Neural cell (in vitro differentiated cells): ENCODE measurements at regions not wholly inside any gene's neighbourhood (a gene's known extent, or its start where the extent isn't known, plus 50 kb on each side); places are given as distances from the start of the nearest gene placed in this dataset.

ENCODE experiments used
- H2AFZ ChIP-seq: fragments of 200-600, 300-800 bp; sonication (generic), shearing (Covaris generic); 2 replicates; pipeline ENCODE4 v1.6.0; 2014; ENCODE audit warnings: low read depth, mild to moderate bottlenecking, antibody characterized with exemption, low read length, moderate library complexity
- H3F3A ChIP-seq: fragments of 200-600 bp; shearing (Covaris generic); 2 replicates; pipeline ENCODE4 v1.6.1; 2016; ENCODE audit warnings: mild to moderate bottlenecking, moderate library complexity, mixed read lengths, antibody characterized with exemption, low read length; ENCODE audit not compliant: insufficient read depth, poor library complexity, severe bottlenecking
- H3K27ac ChIP-seq: fragments of 200-600, 300-800 bp; sonication (generic), shearing (Covaris generic); 2 replicates; pipeline ENCODE4 v1.5.1; 2014; ENCODE audit warnings: mild to moderate bottlenecking, low read length, moderate library complexity
- H3K27me3 ChIP-seq: fragments of 300-800, 200-600 bp; sonication (generic), shearing (Covaris generic); 2 replicates; pipeline ENCODE4 v1.6.0; 2014; ENCODE audit warnings: mild to moderate bottlenecking, low read depth, low read length, moderate library complexity; ENCODE audit not compliant: insufficient read depth
- H3K36me3 ChIP-seq: fragments of 300-800, 200-600 bp; sonication (generic), shearing (Covaris generic); 2 replicates; pipeline ENCODE4 v1.5.1; 2014; ENCODE audit warnings: mild to moderate bottlenecking, antibody characterized with exemption, low read length, moderate library complexity; ENCODE audit not compliant: insufficient read depth
- H3K4me2 ChIP-seq: fragments of 300-800, 200-600 bp; sonication (generic), shearing (Covaris generic); 2 replicates; pipeline ENCODE4 v1.6.0; 2014; ENCODE audit warnings: mild to moderate bottlenecking, low read length
- H3K4me3 ChIP-seq: fragments of 300-800, 200-600 bp; sonication (generic), shearing (Covaris generic); 2 replicates; pipeline ENCODE4 v1.5.1; 2014; ENCODE audit warnings: mild to moderate bottlenecking, low read length, moderate library complexity
- H3K79me2 ChIP-seq: fragments of 200-600 bp; shearing (Covaris generic); replicated peaks from 2 replicates; pipeline ENCODE4 v1.6.0; 2014; ENCODE audit warnings: mild to moderate bottlenecking, low read length, moderate library complexity; ENCODE audit not compliant: insufficient read depth
- H3K9ac ChIP-seq: fragments of 300-800, 200-600 bp; sonication (generic), shearing (Covaris generic); 2 replicates; pipeline ENCODE4 v1.6.1; 2016; ENCODE audit warnings: mild to moderate bottlenecking, low read length, mixed read lengths
- H3K9me2 ChIP-seq: fragments of 200-600 bp; shearing (Covaris generic); 2 replicates; pipeline ENCODE4 v1.6.1; 2016; ENCODE audit warnings: mild to moderate bottlenecking, low read length, mixed read lengths; ENCODE audit not compliant: insufficient read depth
- H3K9me3 ChIP-seq: fragments of 200-600, 300-800 bp; sonication (generic), shearing (Covaris generic); 2 replicates; pipeline ENCODE4 v1.6.1; 2016; ENCODE audit warnings: mild to moderate bottlenecking, mixed run types, low read length, moderate library complexity, mixed read lengths
- H4K20me1 ChIP-seq: fragments of 200-600 bp; shearing (Covaris generic); 2 replicates; pipeline ENCODE4 v1.6.1; 2016; ENCODE audit warnings: mild to moderate bottlenecking, mixed run types; ENCODE audit not compliant: insufficient read depth
- CTCF ChIP-seq: fragments of 450-650 bp; IDR thresholded peaks from 2 replicates; pipeline ENCODE4 v1.5.1; 2014; ENCODE audit warnings: antibody characterized with exemption, mild to moderate bottlenecking, moderate library complexity; ENCODE audit not compliant: poor library complexity, severe bottlenecking
- EP300 ChIP-seq: fragments of 450-650 bp; conservative IDR thresholded peaks from 2 replicates; pipeline ENCODE4 v1.6.1; 2014; ENCODE audit warnings: antibody characterized with exemption, mild to moderate bottlenecking, moderate library complexity; ENCODE audit not compliant: poor library complexity, severe bottlenecking
- EZH2 ChIP-seq: fragments of 200-600, 300-800 bp; shearing (Covaris generic), sonication (generic); IDR thresholded peaks from 2 replicates; pipeline ENCODE4 v1.6.1; 2014; ENCODE audit warnings: antibody characterized with exemption, low read length, borderline replicate concordance, mild to moderate bottlenecking; ENCODE audit not compliant: insufficient read depth, poor library complexity, severe bottlenecking
- MXI1 ChIP-seq: fragments of 450-650 bp; conservative IDR thresholded peaks from 2 replicates; pipeline ENCODE4 v1.6.1; 2014; ENCODE audit warnings: antibody characterized with exemption, mild to moderate bottlenecking; ENCODE audit not compliant: poor library complexity, severe bottlenecking
- POLR2AphosphoS5 ChIP-seq: IDR thresholded peaks from 2 replicates; pipeline ENCODE4 v1.6.1; 2012
- RAD21 ChIP-seq: fragments of 450-650 bp; conservative IDR thresholded peaks from 2 replicates; pipeline ENCODE4 v1.6.1; 2014; ENCODE audit warnings: antibody characterized with exemption, mild to moderate bottlenecking, moderate library complexity
- REST ChIP-seq: IDR thresholded peaks from 2 replicates; pipeline ENCODE4 v1.6.1; 2012; ENCODE audit warnings: borderline replicate concordance
- SMC3 ChIP-seq: fragments of 450-650 bp; conservative IDR thresholded peaks from 2 replicates; pipeline ENCODE4 v1.6.1; 2014; ENCODE audit warnings: antibody characterized with exemption, mild to moderate bottlenecking, moderate library complexity; ENCODE audit not compliant: poor library complexity
- TAF1 ChIP-seq: IDR thresholded peaks from 2 replicates; pipeline ENCODE4 v1.6.1; 2012; ENCODE audit warnings: low read depth

- Histone ChIP-seq H3K9me2 (no peaks in the 10 kb centered on the region), H3K9me3 (no peaks in the 10 kb centered on the region), H3K4me3 (no peak overlapping the region), H3K27me3 (no peaks in the 10 kb centered on the region), H3K27ac (no peak overlapping the region), H3K36me3 (no peaks in the 10 kb centered on the region), H3K79me2 (no peaks in the 10 kb centered on the region), H3K4me2 (no peak overlapping the region), H2AFZ (no peak overlapping the region), H4K20me1 (no peaks in the 10 kb centered on the region), H3F3A (no peaks in the 10 kb centered on the region), H3K9ac (no peak overlapping the region)
- TF ChIP-seq EZH2 (no peak), REST (no peak), EP300 (no peak), POLR2AphosphoS5 (no peak), TAF1 (no peak), SMC3 (no peak)
These were observed 64.8 kb upstream of the ZNF281 start for GRCh38 chr1:200474633-200475032.

- Histone ChIP-seq H3K4me3 (no peak overlapping the region), H3K9ac (no peak overlapping the region), H3K27me3 (no peaks in the 10 kb centered on the region), H3K9me3 (no peaks in the 10 kb centered on the region), H3K36me3 (no peaks in the 10 kb centered on the region), H4K20me1 (no peaks in the 10 kb centered on the region), H3K9me2 (no peaks in the 10 kb centered on the region), H3F3A (no peaks in the 10 kb centered on the region), H3K79me2 (no peaks in the 10 kb centered on the region), H2AFZ (no peak overlapping the region), H3K4me2 (no peak overlapping the region), H3K27ac (no peak overlapping the region)
- TF ChIP-seq MXI1 (no peak), REST (no peak), TAF1 (no peak), EZH2 (no peak), SMC3 (no peak), EP300 (no peak), POLR2AphosphoS5 (no peak), RAD21 (no peak), CTCF (no peak)
These were observed 64.0 kb upstream of the ZNF281 start for GRCh38 chr1:200473698-200474371.
